Activated T-helper 2 cell treated with anti-CD3 and anti-CD28 coated beads, Interferon-gamma antibody, Interleukin-2, Interleukin-4, amounts not matched to agents 10 μg/mL and 5 μg/mL and 100 μg/mL, durations not matched to agents 14 hours and 24 hours and 36 hours (primary cell): ENCODE measurements at regions not wholly inside any gene's neighbourhood (a gene's known extent, or its start where the extent isn't known, plus 50 kb on each side); places are given as distances from the start of the nearest gene placed in this dataset.
"Not testable (repeated sequence)": the region's sequence is repeated elsewhere in the genome, so short reads cannot be mapped to it uniquely, and the experiment has no call there.

Experiments used
- DNase-seq: peaks from one replicate; pipeline ENCODE4 v3.0.0; 2021; ENCODE audit warnings: low spot score
- H3K27ac Mint-ChIP-seq: one replicate; pipeline ENCODE4 v1.8.0; 2021; ENCODE audit warnings: mixed read lengths
- H3K27me3 Mint-ChIP-seq: one replicate; pipeline ENCODE4 v1.8.0; 2021; ENCODE audit warnings: low read depth, mixed read lengths
- H3K36me3 Mint-ChIP-seq: one replicate; pipeline ENCODE4 v1.8.0; 2021; ENCODE audit warnings: low read depth, mixed read lengths
- H3K4me1 Mint-ChIP-seq: one replicate; pipeline ENCODE4 v1.8.0; 2021; ENCODE audit warnings: low read depth, mixed read lengths
- H3K4me3 Mint-ChIP-seq: one replicate; pipeline ENCODE4 v1.8.0; 2021; ENCODE audit warnings: low read depth, mild to moderate bottlenecking, moderate library complexity, mixed read lengths
- H3K9me3 Mint-ChIP-seq: one replicate; pipeline ENCODE4 v1.8.0; 2021; ENCODE audit warnings: mixed read lengths
- intact Hi-C: fragments of 100-400 bp; cut with micrococcal nuclease; formaldehyde crosslinking; loops from one replicate; pipeline ENCODE4 v1.15.1; 2023

- intact Hi-C loops, H3K36me3 Mint-ChIP-seq, H3K27ac Mint-ChIP-seq, H3K27me3 Mint-ChIP-seq, DNase-seq, H3K4me3 Mint-ChIP-seq, H3K9me3 Mint-ChIP-seq, H3K4me1 Mint-ChIP-seq: not testable (repeated sequence)
Measured at GRCh38 chr15:20069043-20069442, 472.6 kb downstream of the GOLGA6L6 start.

DNA sequence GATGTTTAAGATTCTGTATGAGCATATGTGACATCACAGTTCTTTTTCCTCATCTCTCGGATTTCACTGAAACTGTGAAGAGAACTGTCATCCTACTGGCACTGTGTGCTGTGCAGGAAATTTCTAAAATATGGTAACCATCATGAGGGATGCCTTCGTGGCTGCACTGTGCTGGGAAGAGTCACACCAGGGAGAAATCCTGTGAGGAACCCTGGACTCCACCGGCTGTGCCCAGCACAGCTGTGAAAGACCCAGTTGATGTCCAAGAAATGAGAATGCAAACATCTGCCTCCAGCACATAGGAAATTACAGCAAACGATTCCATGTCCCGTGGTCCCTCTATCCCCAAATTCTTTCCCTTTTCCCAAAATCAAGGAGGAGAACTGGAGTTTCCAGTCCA lies 475.4 kb downstream of the GOLGA6L6 start:
- DNase-seq, H3K4me3 Mint-ChIP-seq, H3K4me1 Mint-ChIP-seq, H3K9me3 Mint-ChIP-seq, intact Hi-C loops, H3K36me3 Mint-ChIP-seq, H3K27me3 Mint-ChIP-seq, H3K27ac Mint-ChIP-seq: not testable (repeated sequence)

- intact Hi-C loops, H3K27ac Mint-ChIP-seq, H3K4me3 Mint-ChIP-seq, H3K4me1 Mint-ChIP-seq, H3K36me3 Mint-ChIP-seq, DNase-seq, H3K9me3 Mint-ChIP-seq, H3K27me3 Mint-ChIP-seq: not testable (repeated sequence)
Measured at GRCh38 chr15:20065508-20065907, 476.1 kb downstream of the GOLGA6L6 start.

- H3K4me3 Mint-ChIP-seq, DNase-seq, H3K27ac Mint-ChIP-seq, H3K36me3 Mint-ChIP-seq, intact Hi-C loops, H3K9me3 Mint-ChIP-seq, H3K27me3 Mint-ChIP-seq, H3K4me1 Mint-ChIP-seq: not testable (repeated sequence)
Measured at GRCh38 chr15:20063167-20063566, 478.4 kb downstream of the GOLGA6L6 start.

DNA sequence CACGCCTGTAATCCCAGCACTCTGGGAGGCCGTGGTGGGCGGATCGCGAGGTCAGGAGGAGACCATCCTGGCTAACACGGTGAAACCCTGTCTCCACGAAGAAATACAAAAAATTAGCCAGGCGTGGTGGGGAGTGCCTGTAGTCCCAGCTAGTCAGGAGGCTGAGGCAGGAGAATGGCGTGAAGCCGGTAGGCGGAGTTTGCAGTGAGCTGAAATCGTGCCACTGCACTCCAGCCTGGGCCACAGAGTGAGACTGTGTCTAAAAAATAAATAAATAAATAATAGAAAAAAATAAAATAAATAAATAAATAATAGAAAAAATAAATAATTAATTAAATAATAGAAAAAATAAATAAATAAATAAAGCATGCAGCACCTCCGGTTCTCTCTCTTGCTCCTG lies 480.8 kb downstream of the GOLGA6L6 start:
- peaks cover 10% of the 10 kb centered on the region for H3K9me3 Mint-ChIP-seq
- not testable (repeated sequence) for H3K4me3 Mint-ChIP-seq

GRCh38 chr15:20056871-20057270 lies 484.7 kb downstream of the GOLGA6L6 start:
- not testable (repeated sequence) for H3K27ac Mint-ChIP-seq

More for the DNA sequence above, 480.8 kb downstream of the GOLGA6L6 start:
- H3K4me1 Mint-ChIP-seq, H3K27ac Mint-ChIP-seq, DNase-seq, H3K36me3 Mint-ChIP-seq, H3K27me3 Mint-ChIP-seq, intact Hi-C loops: not testable (repeated sequence)

GRCh38 chr15:20055921-20056320 lies 485.7 kb downstream of the GOLGA6L6 start:
- H3K4me3 Mint-ChIP-seq, H3K4me1 Mint-ChIP-seq, H3K36me3 Mint-ChIP-seq, intact Hi-C loops, H3K27me3 Mint-ChIP-seq, H3K27ac Mint-ChIP-seq, DNase-seq: not testable (repeated sequence)
- H3K9me3 Mint-ChIP-seq = peaks cover 10% of the 10 kb centered on the region

More at GRCh38 chr15:20056871-20057270, 484.7 kb downstream of the GOLGA6L6 start:
- H3K36me3 Mint-ChIP-seq, H3K27me3 Mint-ChIP-seq, H3K4me1 Mint-ChIP-seq, intact Hi-C loops, DNase-seq, H3K4me3 Mint-ChIP-seq: not testable (repeated sequence)
- peaks cover 10% of the 10 kb centered on the region for H3K9me3 Mint-ChIP-seq

GRCh38 chr15:20048189-20048588 lies 493.4 kb downstream of the GOLGA6L6 start:
- not testable (repeated sequence) for H3K27ac Mint-ChIP-seq, H3K4me1 Mint-ChIP-seq

GRCh38 chr15:20045165-20045564 lies 496.4 kb downstream of the GOLGA6L6 start:
- H3K4me3 Mint-ChIP-seq, H3K27me3 Mint-ChIP-seq, intact Hi-C loops, DNase-seq, H3K4me1 Mint-ChIP-seq, H3K9me3 Mint-ChIP-seq, H3K36me3 Mint-ChIP-seq, H3K27ac Mint-ChIP-seq: not testable (repeated sequence)

More at GRCh38 chr15:20048189-20048588, 493.4 kb downstream of the GOLGA6L6 start:
- intact Hi-C loops, H3K27me3 Mint-ChIP-seq, DNase-seq, H3K36me3 Mint-ChIP-seq, H3K9me3 Mint-ChIP-seq, H3K4me3 Mint-ChIP-seq: not testable (repeated sequence)

GRCh38 chr15:20040691-20041090 lies 500.9 kb downstream of the GOLGA6L6 start:
- H3K36me3 Mint-ChIP-seq, H3K4me1 Mint-ChIP-seq, intact Hi-C loops, H3K9me3 Mint-ChIP-seq, H3K27ac Mint-ChIP-seq, H3K4me3 Mint-ChIP-seq, DNase-seq, H3K27me3 Mint-ChIP-seq: not testable (repeated sequence)

DNA sequence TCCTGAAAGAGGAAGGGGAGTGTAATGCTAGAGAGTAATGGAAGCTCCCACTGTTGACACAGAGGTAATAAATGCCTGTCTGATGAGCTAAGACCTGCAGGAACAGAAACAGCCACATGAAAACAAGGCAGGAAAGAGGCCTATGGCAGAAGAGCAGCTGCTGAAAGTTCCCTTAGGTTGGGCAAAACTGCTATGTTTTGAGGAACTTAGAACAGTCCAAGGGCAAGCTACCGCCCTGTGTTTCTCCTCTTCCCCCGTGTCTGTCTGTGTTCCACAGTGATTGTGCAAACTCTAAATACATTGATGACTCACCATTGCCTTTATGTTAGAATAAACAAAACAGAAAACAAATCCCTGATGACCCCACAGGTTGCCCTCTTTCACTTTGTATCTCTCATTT lies 516.6 kb downstream of the GOLGA6L6 start:
- H3K4me1 Mint-ChIP-seq, H3K27ac Mint-ChIP-seq, H3K27me3 Mint-ChIP-seq, intact Hi-C loops, H3K36me3 Mint-ChIP-seq, DNase-seq, H3K4me3 Mint-ChIP-seq, H3K9me3 Mint-ChIP-seq: not testable (repeated sequence)

DNA sequence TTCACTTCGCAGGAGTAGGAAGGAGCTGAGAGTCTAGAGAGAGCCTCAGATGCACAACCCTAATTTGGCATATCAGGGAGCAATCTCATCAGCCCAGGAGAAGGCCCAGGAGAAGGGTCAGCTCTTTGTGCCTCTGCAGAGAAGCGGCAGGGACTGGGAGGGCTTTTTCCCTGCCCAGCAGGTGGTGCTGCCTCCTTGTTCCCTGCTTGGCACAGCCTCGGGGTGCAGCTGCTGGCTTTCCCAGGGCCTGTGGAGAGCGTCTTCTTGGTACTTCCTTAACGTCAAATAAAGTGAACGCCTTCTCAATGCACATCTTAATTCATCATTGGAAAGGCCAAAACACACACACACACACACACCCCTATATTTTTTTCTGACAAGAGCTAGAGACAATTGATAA lies 519.3 kb downstream of the GOLGA6L6 start:
- H3K36me3 Mint-ChIP-seq, H3K9me3 Mint-ChIP-seq, intact Hi-C loops, H3K4me3 Mint-ChIP-seq, H3K27ac Mint-ChIP-seq, H3K4me1 Mint-ChIP-seq, DNase-seq, H3K27me3 Mint-ChIP-seq: not testable (repeated sequence)

- DNase-seq, intact Hi-C loops, H3K36me3 Mint-ChIP-seq, H3K27ac Mint-ChIP-seq, H3K4me3 Mint-ChIP-seq, H3K4me1 Mint-ChIP-seq, H3K9me3 Mint-ChIP-seq, H3K27me3 Mint-ChIP-seq: not testable (repeated sequence)
Measured at GRCh38 chr15:20021351-20021750, 520.2 kb downstream of the GOLGA6L6 start.

- H3K4me1 Mint-ChIP-seq, H3K4me3 Mint-ChIP-seq, H3K27me3 Mint-ChIP-seq, H3K9me3 Mint-ChIP-seq, H3K27ac Mint-ChIP-seq, H3K36me3 Mint-ChIP-seq, DNase-seq, intact Hi-C loops: not testable (repeated sequence)
Measured at GRCh38 chr15:20020588-20020987, 521.0 kb downstream of the GOLGA6L6 start.
